ENCODE measurements at regions not wholly inside any gene's neighbourhood (a gene's known extent, or its start where the extent isn't known, plus 50 kb on each side); places are given as distances from the start of the nearest gene placed in this dataset.

DNA sequence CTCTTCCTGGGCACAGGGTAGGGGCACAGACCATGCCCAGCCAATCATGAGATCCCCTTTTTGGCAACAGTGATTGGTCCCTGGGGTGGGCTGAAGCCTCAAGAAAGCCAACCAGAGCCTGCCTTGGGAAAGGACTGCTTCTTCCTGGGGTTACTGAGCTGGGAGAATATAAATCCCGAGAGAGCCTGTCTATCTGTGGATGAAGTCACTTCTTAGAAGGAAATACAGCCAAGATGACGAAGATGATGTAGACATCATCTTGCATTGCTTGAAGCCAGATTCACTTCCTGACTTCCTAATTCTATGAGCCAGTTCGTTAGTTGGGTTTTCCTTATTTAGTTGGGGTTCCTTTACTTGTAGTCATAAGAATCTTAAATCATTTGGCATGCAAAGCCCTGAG is 50.1 kb upstream of the PWWP2A start:
- TF ChIP-seq, protein P1, sequence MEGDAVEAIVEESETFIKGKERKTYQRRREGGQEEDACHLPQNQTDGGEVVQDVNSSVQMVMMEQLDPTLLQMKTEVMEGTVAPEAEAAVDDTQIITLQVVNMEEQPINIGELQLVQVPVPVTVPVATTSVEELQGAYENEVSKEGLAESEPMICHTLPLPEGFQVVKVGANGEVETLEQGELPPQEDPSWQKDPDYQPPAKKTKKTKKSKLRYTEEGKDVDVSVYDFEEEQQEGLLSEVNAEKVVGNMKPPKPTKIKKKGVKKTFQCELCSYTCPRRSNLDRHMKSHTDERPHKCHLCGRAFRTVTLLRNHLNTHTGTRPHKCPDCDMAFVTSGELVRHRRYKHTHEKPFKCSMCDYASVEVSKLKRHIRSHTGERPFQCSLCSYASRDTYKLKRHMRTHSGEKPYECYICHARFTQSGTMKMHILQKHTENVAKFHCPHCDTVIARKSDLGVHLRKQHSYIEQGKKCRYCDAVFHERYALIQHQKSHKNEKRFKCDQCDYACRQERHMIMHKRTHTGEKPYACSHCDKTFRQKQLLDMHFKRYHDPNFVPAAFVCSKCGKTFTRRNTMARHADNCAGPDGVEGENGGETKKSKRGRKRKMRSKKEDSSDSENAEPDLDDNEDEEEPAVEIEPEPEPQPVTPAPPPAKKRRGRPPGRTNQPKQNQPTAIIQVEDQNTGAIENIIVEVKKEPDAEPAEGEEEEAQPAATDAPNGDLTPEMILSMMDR (IDR thresholded peaks at IDR 0.05), result no peak
- TF ChIP-seq POLR2AphosphoS5 (IDR thresholded peaks at IDR 0.05; ENCODE audit: insufficient read depth in 1 of 2, low read depth in 1 of 2) (no peak), POLR2A (IDR thresholded peaks at IDR 0.05) (no peak)
